Thoracic aorta (tissue), 2 donors: ENCODE measurements at regions not wholly inside any gene's neighbourhood (a gene's known extent, or its start where the extent isn't known, plus 50 kb on each side); places are given as distances from the start of the nearest gene placed in this dataset.

Experiments used
- ATAC-seq: fragments of 150-250 bp; one replicate; pipeline ENCODE4 v1.8.0; 2017; ENCODE audit warnings: low read depth; ENCODE audit not compliant: insufficient number of reproducible peaks, low FRiP score
- DNase-seq: peaks from one replicate; pipeline ENCODE4 v3.0.0-alpha.2; 2020; ENCODE audit warnings: low spot score
- H3K27ac ChIP-seq, 2 donors: fragments of 200-600 bp; sonication (generic); 1 replicate in 1 of 2; 2 replicates in 1 of 2; pipeline ENCODE4 v1.5.1; 2016; ENCODE audit warnings: mild to moderate bottlenecking in 2 of 2, moderate library complexity in 2 of 2
- H3K27me3 ChIP-seq: fragments of 200-600 bp; sonication (generic); replicated peaks from 2 replicates; pipeline ENCODE4 v1.6.0; 2016; ENCODE audit warnings: mild to moderate bottlenecking; ENCODE audit not compliant: insufficient read depth
- H3K36me3 ChIP-seq: fragments of 200-600 bp; sonication (generic); one replicate; pipeline ENCODE4 v1.5.1; 2016
- H3K4me1 ChIP-seq, 2 donors: fragments of 200-600 bp; sonication (generic); 1 replicate in 1 of 2; 2 replicates in 1 of 2; pipeline versions ENCODE4 v1.5.1 to v1.6.0; 2016; ENCODE audit warnings: low read depth in 2 of 2, mild to moderate bottlenecking in 1 of 2; ENCODE audit not compliant: control insufficient read depth in 1 of 2
- H3K4me3 ChIP-seq: fragments of 200-600 bp; sonication (generic); 2 replicates; pipeline ENCODE4 v1.5.1; 2016; ENCODE audit warnings: mild to moderate bottlenecking
- H3K9me3 ChIP-seq: fragments of 200-600 bp; sonication (generic); 2 replicates; pipeline ENCODE4 v1.5.1; 2016
- CTCF ChIP-seq: fragments of 200-600 bp; sonication (generic); IDR thresholded peaks from one replicate; pipeline ENCODE4 v1.5.1; 2019; ENCODE audit warnings: antibody characterized with exemption

GRCh38 chr3:26068890-26069289 is 279.0 kb downstream of the OXSM start:
- H3K27ac ChIP-seq, result no peak overlapping the region
- DNase-seq, result no peak
- no peak overlapping the region for H3K4me3 ChIP-seq
- ATAC-seq, result no peak
- H3K4me1 ChIP-seq, result no peaks in the 10 kb centered on the region
- TF ChIP-seq CTCF, result no peak
- H3K27me3 ChIP-seq, result no peaks in the 10 kb centered on the region
- H3K36me3 ChIP-seq, result no peaks in the 10 kb centered on the region
- H3K9me3 ChIP-seq, result no peaks in the 10 kb centered on the region

- Histone ChIP-seq H3K9me3 (no peaks in the 10 kb centered on the region), H3K27ac (no peak overlapping the region), H3K27me3 (no peaks in the 10 kb centered on the region), H3K4me3 (no peak overlapping the region), H3K4me1 (no peaks in the 10 kb centered on the region), H3K36me3 (no peaks in the 10 kb centered on the region)
- DNase-seq (no peak), ATAC-seq (no peak)
- TF ChIP-seq CTCF, result no peak
Observed at GRCh38 chr3:26070854-26071253, 281.0 kb downstream of the OXSM start.

GRCh38 chr3:26074080-26074479 is 284.2 kb downstream of the OXSM start:
- H3K4me1 ChIP-seq, result no peaks in the 10 kb centered on the region
- no peak for ATAC-seq
- no peak overlapping the region for H3K27ac ChIP-seq
- H3K9me3 ChIP-seq, result no peaks in the 10 kb centered on the region
- no peak for TF ChIP-seq CTCF
- no peaks in the 10 kb centered on the region for H3K36me3 ChIP-seq
- no peak overlapping the region for H3K4me3 ChIP-seq
- no peaks in the 10 kb centered on the region for H3K27me3 ChIP-seq
- DNase-seq, result no peak

- H3K36me3 ChIP-seq, result no peaks in the 10 kb centered on the region
- no peak for DNase-seq
- no peak overlapping the region for H3K4me3 ChIP-seq
- H3K9me3 ChIP-seq, result no peaks in the 10 kb centered on the region
- H3K27ac ChIP-seq, result no peak overlapping the region
- no peaks in the 10 kb centered on the region for H3K27me3 ChIP-seq
- no peak for TF ChIP-seq CTCF
- no peak for ATAC-seq
- no peaks in the 10 kb centered on the region for H3K4me1 ChIP-seq
Observed at GRCh38 chr3:26078539-26078938, 288.6 kb downstream of the OXSM start.

- Histone ChIP-seq H3K4me1 (no peaks in the 10 kb centered on the region), H3K9me3 (no peaks in the 10 kb centered on the region), H3K36me3 (no peaks in the 10 kb centered on the region), H3K4me3 (no peak overlapping the region), H3K27ac (no peak overlapping the region), H3K27me3 (no peaks in the 10 kb centered on the region)
- TF ChIP-seq CTCF, result no peak
- ATAC-seq, result no peak
- no peak for DNase-seq
Observed at GRCh38 chr3:26081166-26081565, 291.3 kb downstream of the OXSM start.
